Hematopoietic multipotent progenitor cell treated with erythropoietin and hydrocortisone succinate and interleukin-3 and kit ligand, for 6 days (in vitro differentiated cells): ENCODE measurements at regions not wholly inside any gene's neighbourhood (a gene's known extent, or its start where the extent isn't known, plus 50 kb on each side); places are given as distances from the start of the nearest gene placed in this dataset.
"Not testable (repeated sequence)": the region's sequence is repeated elsewhere in the genome, so short reads cannot be mapped to it uniquely, and the experiment has no call there.

Source experiments
- DNase-seq: peaks from one replicate; pipeline ENCODE4 v3.0.0-alpha.2; 2015

DNA sequence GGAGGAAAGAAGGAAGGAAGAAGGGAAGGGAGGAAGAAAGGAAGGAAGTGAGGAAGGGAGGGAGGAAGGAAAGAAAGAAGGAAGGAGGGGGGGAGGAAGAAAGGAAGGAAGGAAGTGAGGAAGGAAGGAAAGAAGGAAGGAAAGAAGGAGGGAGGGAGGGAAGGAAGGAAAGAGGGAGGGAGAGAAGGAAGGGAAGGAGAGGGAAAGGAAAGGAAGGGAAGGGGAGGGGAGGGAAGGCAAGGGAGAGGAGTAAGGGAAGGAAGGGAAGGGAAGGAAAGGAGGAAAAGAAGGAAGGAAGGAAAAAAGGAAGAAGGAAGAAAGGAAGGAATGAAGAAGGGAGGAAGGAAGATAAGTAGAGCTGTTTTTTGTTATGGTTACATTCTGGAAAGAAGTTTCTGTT lies 141.2 kb downstream of the LRRC3B start:
- DNase-seq = no peak

DNA sequence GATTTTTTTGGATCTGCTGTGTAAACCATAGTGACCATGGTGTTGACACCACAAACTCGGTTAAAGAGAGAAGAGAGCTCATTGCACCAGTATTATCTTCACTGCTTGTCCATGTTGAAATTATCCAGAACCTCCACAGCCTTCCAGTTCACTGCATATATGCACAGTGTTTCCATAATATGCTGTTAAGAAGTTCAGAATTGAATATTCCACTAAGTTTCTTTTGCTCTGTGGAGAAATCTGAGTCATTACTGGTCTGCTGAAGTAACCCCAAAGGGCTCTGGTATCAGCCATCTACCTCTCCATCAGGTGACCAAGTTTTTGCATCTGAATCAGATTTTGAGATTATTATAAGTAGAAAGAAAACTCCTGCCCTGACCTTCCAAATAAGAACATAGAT lies 143.5 kb downstream of the LRRC3B start:
- no peak for DNase-seq

DNA sequence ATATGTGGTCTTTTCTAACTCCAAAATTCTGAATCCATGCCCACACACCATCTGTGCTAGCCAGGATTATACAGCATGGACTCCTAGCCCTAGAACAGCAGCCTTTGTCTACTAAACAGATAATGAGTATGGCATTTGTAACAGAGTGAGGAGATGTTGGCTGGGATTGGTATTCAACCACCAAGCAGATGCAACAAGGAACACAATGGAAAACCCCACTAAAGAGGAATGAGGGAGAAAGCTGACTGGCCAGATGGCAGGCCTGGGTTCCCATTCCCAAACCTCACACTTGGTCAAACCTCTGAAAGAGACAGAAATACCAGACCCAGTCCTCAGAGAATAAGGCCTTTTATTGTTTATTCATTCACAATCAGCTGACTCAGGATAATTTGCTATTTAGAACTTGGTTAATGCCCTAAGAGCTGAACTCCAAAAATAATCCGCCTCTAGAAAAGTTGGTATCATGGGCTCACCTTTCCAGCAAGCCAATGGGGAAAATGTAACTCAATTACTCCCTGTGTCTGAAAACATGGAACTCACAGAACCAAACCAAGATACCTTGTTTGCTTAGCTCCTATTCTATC lies 145.6 kb downstream of the LRRC3B start:
- no peak for DNase-seq

DNA sequence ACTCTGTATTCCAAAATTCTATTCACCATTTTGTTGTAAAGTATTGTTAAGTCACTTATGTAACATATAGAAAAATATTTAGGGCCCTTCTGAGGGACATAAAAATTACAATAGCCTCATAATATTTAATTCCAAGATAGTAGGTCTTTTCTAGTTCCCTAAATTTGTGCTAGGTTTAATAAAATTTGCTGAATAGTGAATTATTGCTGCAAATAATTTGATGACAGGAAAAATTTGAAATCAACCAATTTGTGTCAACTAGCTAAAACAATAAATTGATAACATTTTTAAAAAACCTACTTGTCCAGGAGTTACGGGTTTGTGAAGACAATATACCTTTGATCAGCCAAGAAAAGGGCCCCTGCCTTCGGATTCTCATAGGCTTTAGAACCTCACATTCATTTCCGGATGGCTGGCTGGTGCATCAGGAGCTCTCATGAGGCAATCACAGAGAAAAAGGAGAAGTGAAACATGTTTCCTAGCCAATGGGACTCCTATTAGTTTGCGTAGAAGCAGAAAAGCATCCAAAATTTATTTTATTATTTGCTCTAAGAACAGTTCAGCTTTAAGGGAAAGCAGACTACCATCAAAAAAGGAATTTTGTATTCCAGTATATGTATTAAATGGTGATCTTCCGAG lies 177.2 kb downstream of the LRRC3B start:
- no peak for DNase-seq

DNA sequence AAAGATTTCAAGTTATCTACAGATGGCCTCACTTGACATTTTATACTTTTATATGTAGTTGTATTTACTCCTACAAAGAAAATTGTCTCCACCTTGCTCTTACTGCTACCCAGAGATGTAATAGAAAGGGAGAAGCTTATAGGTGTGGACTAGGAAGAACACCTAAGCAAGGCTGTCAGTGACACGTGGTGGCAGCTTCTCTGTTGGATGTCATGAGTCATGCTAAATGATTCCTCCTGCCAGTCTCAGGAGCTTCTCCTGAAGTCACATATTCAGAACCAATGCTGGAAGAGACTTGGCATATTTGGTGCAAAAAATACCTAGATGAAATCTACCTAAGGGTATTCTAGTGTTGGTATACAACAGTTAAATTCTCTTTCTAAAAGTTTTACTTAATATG lies 184.7 kb downstream of the LRRC3B start:
- no peak for DNase-seq

DNA sequence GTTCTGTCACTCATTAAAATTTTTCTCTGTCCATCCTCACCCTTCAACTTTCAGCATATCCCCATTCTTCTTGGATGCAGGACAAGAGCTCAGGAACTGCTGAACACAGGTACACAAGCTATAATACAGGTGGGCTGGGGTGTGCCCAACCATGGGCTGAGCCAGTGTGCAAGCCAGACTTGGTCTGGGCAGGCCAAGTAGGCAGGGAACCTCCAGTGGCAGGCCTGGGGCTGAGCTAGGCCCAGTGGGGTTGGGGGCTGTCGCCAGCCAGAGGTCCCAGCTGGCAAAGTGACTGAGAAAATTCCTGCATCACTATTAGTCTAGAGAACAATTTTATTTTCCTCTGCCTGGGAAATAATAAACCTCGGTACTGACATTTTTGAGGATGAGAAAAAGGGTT lies 202.9 kb downstream of the LRRC3B start:
- no peak for DNase-seq

DNA sequence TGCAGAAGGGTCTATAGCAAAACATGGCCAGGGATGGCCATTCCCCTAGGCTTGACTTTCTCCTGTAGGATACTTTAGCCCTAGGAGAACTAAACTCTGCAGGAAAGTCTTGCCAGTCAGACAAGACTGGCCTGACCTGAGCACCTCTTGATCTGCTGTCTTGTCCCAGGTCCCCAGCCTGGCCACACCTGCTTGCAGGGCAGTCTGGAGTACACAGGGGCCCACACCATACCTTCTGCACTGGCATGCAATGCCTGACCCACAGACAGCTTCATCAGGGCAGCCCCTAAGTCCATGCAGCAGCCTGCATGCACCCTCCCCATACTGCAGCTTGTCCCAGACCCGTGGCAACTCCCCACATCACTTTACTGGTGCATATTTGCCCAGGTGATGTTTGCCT lies 204.6 kb downstream of the LRRC3B start:
- no peak for DNase-seq

DNA sequence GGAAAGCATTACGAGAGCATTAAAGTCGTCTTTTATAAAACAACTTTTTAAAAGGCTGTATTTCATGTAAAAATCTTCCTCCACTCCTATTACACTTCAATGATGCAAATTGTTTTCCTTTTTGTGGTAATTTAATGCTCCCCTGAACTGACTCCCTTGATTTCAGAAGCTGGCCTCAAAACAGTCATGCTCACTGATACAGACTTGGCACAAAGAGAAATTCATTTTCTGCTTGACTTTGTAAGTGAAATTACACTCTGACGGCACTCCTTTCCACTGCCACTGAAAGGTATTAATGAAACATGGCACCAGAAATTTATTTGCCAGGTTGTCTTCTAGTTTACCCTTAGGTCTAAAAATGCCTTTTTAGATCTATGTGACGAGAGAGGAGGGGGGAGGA lies 215.5 kb downstream of the LRRC3B start:
- no peak for DNase-seq

DNA sequence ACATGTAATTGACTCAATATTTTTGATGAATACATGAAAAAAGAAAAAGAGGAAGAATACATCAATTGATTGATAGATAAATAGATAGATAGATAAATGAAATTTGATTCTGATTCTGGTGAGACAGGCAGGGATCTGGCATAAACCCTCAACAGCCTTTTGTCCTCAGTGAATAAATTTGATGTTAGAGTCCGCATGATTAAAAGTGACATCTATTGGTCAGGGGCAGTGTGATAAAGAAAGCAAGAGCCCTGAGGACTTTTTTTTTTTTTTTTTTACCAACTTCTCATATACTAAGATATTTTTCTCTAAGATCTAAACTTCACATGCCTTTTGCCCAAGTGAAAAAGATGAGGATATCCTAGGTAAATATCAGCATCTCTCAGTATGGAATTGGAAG lies 216.4 kb downstream of the LRRC3B start:
- no peak for DNase-seq

DNA sequence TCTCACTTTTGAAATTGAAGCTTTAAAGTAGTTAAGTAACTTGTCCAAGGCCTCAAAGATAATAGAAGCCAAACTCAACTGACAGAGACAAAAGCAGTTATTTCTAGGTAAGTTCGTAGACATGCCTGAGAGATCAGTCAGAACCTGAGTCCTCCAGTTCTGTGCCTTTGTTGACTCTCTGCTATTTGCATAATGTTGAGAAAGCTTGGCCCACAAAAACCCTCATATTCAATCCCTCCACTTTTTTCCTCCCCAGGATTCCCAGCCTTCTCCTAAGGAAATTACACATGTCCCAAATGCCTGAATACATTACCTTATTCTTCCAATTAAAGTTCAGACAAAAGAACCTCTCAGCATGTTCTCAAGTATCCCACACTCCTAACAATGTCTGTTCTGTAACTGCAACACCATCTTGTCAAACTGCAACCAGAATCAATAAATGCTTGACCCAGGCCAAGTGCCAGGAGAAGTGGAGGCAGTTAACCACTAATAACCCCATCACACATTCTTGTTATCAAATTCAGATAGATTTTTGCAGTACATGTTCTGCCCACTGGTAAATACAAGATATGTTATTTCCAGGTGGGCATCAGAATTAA lies 217.8 kb downstream of the LRRC3B start:
- DNase-seq = no peak

DNA sequence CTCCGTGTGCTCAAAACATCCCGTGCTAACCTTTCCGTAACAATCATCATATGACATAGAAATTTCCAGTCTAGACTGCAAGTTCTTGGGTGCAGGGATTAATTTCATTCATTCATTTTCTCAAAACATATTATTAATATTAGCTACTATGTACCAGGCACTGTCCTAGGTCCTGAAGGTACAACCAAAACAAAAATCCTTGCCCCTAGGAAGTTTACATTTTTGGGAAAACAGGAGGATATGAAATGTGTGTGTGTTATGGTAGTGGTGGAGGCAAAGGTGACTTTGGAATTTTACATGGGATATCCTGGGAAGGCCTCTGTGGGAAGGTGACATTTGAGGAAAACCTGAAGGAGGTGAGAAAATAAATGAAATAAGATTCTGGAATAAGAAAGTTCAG lies 222.6 kb downstream of the LRRC3B start:
- no peak for DNase-seq

DNA sequence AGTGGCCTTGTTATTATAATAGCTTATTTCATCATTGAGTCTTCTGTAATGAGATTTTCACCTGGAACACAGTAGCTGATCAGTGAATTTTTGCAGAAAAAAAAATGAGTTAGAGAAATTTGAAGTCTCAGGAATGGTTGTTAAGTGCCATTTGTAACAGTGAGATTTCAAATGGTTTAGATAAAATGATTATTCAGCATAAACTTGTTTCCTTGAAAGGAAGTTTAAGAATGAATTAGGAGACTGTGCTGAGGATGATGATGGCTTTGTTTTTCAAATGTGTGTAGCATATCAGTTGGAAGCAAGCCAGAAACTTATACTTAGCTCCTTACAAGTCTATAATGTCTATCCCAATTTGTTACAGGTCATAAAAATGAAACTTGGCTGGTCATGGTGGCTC lies 225.1 kb downstream of the LRRC3B start:
- no peak for DNase-seq

DNA sequence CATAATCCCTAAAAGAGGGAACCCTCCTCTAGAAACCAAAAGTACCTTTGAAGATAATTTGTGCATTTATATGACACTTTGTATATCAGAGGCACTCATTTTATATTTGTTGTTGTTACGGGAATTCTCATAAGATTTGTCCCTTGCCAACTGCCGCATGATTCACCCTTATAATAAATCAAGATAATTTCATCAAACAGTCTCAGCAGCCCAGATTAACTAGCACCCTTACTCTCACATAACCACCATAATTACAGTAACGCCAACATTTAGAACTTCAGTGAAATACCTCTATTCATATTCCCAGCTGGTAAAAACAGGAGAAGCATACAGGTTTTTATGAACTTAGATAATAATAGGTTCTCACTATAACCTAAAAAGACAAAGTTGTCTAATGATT lies 271.9 kb downstream of the LRRC3B start:
- DNase-seq = no peak

DNA sequence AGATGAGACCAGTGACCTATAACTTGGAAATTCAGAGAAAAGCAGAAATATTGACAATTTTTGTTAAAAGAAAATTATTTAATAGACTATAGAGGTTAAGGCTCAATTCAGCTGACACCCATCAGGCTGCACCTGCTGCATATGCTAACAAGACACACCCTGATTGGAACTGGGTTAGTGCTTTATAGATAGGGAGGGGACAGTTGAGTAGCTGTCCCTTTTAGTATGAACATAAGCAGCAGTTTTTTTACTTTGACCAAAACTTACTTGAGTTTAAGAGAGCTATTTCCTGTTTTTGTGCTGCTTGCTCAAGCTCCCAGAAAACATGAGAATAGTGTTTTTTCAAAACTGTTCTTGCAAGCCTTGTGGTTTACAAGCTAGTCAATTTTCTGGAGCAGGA lies 292.6 kb downstream of the LRRC3B start:
- DNase-seq = no peak

DNA sequence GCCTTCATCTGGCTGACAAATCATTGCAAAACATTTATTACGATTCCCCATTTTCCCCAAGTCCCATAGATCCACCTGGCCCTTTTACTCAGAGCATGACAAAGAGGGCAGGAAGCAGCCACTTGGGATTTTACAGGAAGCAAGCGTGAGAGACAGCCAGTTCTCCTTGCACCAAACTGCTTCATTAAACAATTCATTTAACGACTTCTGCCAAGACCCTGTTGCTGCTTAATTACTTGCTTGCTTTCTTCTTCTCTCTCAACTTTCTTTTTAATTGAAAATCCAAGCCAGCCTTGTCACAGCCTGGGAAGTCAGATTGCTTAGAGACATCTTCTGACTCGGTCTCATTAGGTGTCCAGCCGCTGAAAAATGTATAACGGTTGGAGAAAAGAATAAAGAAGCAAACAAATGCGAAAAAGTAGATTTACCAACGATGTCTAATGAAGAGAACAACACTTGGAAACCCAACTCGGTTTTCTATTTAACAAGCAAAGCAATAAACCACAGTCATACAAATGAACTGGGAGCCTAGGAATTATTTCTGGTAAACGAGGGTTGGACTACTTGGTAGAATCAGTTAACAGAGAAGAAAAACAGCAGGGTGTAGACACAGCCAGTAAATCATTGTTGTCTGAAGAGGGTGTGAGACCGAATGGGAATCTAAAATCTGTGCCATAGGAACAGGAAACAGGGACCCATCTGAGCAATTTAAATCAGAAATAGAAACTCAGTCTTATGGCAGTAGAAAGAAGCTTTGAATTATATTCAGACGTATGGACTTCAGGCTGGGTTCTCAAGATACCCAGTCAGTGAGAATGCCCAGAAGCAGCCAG lies 298.3 kb downstream of the LRRC3B start:
- no peak for DNase-seq

DNA sequence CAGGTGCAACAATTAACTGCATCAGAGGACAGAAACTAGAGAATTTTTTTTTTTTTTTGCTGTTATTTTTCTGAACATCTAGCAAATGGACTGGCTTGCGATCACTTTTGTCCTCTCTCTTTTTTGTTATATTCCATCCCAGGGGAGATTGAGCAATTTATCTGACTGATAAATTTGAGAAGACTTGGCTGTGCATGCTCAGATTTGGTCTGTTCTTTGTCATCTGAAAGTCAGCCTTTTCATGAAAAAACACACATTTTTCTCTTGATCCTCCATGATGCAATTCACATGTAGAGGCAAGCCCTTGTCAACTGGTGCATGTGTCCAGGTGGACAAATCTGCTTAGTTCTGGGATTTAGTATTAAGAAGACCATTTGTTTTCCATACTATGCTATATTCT lies 309.3 kb downstream of the LRRC3B start:
- no peak for DNase-seq

DNA sequence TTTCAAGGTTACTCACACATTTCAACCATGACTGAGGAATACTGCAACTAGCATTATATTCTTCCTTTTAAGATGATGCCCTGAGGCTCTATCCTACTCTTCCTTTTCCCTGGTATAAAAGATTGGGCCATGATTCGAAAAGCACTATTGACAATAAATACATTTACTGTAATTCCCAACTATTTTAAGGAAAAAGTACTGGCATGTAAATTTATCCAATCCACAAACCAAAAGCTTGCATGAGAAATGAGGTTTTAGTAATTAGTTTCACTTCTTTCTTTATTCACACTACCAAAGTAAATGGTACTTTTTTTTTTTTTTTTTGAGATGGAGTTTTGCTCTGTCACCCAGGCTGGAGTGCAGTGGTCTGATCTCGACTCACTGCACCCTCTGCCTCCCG lies 310.2 kb downstream of the LRRC3B start:
- no peak for DNase-seq

DNA sequence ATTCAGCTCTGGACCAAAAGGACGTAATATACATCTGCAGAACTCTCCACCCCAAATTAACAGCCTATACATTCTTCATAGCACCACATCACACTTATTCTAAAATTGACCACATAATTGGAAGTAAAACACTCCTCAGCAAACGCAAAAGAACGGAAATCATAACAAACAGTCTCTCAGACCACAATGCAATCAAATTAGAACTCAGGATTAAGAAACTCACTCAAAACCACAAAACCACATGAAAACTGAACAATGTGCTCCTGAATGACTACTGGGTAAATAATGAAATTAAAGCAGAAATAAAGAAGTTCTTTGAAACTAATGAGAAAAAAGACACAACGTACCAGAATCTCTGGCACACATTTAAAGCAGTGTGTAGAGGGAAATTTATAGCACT lies 322.9 kb downstream of the LRRC3B start:
- not testable (repeated sequence) for DNase-seq

DNA sequence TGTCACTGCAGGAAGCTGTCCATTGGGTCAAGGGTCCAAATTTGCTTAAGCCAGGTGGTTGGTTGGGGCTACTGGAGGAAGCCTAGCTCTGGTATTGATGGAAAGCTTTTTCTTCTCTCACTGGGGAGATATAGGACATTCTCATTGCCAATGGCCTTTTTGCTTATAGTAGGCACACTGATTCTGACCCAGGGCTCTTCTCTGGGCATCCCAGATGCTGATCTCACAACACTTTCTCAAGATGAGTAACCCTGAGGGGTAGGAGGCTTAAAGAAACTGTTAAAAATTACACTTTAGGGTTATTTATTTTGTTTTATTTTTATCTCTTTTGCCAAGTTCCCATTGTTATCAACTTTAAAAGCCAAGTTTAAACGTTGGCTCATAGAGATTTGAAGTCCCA lies 337.8 kb downstream of the LRRC3B start:
- no peak for DNase-seq

DNA sequence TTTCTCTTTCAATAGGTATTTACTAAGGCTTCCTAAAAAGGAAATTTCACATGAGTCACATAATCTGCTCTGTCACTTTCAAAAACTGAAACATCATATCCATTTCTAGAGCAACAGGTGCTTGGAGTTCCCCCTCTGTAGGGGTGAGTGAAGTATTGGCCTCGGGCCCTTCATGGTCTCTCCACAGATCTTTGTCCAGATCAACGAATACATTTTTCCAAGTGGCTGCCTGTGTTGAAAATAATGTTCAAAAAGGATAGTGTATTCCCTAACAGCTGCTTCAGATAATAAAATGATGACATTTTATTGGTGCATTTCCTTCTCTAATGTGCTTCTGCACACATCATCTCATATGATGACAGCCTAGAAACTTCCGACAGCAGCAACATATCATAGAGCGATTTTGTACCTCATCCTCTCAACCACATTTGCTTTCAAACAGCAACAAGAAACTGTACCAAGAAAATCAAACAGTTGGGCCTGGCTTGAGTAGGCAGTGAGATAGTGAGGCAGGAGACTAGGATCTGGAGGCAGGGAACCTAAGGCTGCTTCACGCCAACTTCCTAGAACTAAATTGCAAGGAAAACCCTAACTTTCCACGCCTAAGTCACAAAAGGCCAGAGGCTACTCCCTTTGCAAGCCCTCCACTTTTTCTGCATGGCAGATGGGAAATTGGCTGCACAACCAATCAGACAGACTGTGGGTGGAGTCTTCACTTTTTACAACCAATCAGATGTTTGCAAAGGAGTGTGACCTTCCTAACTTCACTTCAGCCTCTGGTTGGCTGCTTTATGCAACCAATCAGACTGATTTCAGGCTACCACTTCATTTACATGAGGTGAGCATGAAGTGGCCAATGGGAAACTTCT lies 340.2 kb downstream of the LRRC3B start:
- no peak for DNase-seq

DNA sequence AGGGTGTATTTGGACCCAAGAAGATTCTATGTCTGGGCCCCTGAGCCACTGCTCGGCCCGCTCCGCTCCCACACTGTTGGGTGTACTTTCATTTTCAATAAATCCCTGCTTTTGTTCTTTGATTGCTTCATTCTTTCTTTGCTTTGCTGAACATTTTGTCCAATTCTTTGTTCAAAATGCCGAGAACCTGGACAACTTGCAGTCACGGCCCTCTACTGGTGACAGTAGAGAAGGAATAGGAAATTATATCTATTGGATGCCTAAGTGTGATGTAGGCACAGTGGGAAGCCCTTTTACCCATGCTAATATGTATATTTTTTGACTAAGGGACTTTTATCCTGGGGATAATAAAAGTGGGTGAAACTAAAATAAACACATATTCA lies 340.8 kb downstream of the LRRC3B start:
- DNase-seq = peak; percentile 1

DNA sequence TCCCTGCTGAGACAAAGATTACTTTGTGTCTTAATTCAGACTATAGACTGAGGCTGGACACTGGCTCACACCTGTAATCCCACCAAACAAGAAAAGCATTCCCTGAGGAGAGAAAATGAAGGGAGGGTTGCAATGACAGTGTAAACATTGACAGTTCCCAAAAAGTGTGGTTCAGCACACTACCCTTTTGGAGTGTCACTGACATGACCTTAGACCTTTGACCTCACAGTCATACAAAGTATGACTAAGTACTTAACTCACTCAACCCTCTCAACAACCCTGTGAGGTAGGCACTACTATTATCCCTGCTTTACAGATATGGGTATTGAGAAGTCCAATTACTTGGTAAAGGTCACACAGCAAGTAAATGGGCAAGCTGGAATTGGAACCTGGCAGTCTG lies 341.7 kb downstream of the LRRC3B start:
- no peak for DNase-seq

DNA sequence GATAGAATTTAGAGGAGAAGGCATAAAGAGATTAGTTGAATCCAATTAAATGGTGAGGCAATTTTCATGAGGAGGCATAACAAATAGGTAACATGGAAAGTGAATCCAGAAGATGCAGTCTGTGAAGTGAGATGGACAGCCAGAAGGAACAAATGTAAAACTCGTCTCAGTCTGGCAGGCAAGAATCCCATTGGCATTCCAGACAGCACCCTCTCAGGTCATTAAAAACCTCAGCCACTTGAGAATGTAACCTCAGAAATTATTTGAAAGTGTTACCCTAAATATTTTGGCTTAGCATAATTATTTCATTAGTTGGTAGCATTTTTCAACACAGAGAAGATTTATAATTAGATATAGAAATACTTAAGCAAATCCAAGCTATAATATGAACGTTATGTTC lies 342.3 kb downstream of the LRRC3B start:
- no peak for DNase-seq
